HG03039 (cell line): ENCODE measurements at regions not wholly inside any gene's neighbourhood (a gene's known extent, or its start where the extent isn't known, plus 50 kb on each side); places are given as distances from the start of the nearest gene placed in this dataset.

Experiments
- ATAC-seq: cut with Tn5 transposase; IDR thresholded peaks from one replicate; pipeline ENCODE4 v1.9.1; 2021; ENCODE audit warnings: mild to moderate bottlenecking, moderate library complexity; ENCODE audit not compliant: unreplicated experiment

DNA sequence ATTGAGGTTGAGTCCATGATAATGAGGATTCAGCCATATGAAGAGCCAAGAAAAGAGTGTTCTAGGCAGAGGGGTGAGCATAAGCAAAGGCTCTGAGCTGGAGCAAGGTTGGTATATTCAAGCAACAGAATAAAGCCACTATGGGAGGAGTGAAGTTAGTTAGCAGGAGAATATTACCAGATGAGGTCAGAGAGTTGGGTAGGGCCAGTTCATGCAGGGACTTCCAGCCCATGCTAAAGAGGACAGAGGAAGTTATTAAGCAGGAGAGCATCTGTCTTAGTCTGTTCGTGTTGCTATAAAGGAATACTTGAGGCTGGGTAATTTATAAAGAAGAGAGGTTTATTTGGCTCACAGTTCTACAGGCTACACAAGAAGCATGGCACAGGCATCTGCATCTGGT is 57.1 kb upstream of the ATG10 start:
- ATAC-seq = no peak

DNA sequence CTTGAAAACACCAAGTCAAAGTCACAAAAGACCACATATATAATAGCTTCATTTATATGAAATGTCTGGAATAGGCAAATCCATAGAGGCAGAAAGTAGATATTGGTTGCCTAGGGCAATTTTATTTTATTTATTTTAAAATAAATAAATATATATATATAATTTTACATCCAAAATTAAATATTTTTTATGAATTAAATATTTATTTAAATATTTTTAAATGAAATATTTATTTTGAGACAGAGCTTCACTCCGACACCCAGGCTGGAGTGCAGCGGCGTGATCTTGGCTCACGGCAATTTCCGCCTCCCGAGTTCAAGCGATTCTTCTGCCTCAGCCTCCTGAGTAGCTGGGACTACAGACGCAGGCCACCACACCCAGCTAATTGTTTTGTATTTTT is 58.9 kb upstream of the ATG10 start:
- no peak for ATAC-seq

DNA sequence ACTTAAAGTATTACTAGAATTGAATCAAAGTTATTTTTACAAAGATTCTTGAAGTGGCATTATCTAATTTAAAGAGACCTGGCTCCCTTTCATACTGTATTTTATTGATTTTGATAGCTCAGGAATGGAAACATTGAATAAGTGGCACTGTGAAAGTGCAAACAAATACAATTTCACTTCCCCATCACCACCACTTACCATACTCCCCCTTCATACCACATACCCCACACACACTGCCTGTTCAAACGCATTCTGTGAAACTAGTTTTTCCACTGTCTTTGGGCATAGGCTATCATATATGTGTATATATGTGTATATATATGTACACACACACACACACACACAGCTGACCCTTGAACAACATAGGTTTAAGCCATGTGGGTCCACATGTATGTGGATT is 62.1 kb upstream of the ATG10 start:
- no peak for ATAC-seq

DNA sequence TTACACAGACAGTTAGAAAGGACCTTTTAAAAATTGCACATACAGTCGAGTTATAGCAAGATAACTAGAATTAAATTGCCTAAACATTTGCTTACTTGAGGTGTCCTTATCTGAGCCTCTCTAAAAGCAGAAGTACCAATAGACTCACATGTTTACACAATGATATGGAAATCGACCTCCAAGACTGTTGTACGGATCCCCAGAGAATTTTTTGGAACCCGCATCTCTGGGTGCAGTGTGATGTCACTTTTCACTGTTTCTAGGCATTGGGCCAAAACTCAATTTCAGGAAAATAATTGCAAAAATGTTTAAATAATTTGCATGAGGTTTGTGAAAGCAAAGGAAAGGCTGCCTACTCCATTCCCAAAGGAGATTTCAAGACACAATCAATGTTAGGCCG is 63.1 kb upstream of the ATG10 start:
- ATAC-seq = no peak

DNA sequence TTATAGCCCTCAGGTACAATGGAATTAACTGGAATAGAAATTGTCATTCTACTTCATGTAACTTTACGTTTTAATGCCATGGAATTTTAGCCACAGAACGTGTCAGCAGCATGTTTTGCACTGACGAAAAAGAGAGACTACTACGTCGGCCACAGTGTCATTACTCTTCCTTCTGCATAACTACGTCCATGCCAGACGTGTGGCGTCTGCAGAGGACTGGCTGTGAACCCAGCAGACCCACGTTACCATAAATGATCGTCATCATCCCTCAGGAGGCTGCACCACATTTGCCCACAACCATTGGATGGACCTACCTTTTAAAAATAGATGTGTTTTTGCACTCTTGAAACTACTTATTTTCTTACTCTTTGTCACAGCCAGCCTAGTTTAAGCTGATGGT is 63.8 kb upstream of the ATG10 start:
- no peak for ATAC-seq

DNA sequence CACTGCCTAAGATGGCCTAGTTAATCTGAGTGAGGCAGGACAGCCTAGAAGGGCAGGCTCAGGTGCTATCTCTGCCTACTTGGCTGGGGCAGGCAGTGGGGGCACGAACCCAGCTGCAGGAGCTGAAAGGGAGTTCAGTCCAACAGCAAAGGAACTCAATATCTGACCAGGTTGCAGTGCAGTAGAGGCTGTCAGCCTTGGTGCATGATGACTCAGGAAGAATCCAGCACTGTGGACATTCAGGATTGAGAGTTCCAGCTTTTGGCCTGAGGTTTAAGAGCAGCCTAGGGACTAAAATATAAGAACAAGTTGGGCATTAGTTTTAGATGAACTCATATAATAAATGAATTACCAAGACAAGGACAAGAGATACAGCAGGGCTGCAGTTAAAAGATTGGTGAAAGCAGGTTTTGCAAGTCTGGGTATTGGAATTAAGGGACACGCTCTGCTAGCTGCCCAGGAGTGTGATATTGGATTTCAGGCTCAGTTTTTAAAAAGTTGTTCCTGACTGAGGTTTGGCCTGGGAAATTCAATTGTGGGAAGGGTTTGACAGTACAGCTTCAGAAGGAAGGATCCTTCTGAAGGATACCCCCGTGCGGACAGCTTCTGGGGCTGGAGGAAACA is 64.7 kb upstream of the ATG10 start:
- no peak for ATAC-seq

DNA sequence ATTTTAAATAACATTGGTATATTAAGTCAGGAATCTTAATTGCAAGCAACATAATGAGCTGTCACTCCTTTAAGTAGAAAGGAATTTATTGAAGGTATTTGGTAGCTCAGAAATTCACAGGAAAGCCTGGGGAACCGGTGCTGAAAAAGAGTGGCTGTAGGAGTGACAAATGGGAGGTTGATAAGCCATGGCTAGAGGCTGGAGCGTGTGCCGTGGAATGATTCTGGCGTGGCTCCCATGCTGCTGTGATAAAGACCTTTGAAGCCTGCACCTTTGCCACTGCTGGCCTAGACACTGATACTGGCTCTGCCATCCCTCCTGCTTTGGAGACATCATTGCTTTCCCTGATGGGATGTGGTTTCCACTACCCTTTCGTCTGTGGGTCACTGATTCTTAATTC is 65.7 kb upstream of the ATG10 start:
- no peak for ATAC-seq

DNA sequence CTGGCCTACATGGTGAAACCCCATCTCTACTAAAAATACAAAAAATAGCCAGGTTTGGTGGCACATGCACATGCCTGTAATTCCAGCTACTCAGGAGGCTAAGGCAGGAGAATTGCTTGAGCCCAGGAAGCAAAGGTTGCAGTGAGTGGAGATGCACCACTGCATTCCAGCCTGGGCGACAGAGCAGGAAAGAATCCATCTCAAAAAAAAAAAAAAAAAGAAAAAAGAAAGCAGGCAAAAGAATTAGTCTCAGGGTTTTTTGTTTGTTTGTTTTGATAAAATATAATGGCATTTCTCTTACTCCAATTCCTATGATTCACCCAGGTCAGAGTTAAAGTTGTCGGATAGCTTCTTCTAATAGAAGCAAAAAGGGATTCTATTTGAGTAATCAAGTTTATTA is 67.0 kb upstream of the ATG10 start:
- no peak for ATAC-seq

DNA sequence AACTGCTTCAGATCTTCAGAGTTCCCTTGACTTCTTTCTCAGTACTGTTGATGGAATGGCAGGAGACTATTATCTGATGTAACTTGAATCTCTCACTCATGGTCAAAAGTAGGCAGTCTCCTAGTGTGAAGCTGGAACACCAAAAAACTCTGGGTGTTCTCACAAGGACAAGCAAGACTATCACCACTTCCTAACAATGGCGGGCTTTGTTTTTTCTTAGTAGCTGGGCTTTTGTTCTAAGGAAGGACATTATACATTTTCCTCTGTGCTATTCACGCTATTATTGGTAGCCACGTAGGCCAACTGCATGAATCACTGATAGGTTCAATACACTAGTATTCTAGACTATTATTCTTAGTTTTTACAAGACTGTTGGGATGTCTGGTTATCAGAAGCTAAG is 67.7 kb upstream of the ATG10 start:
- ATAC-seq = no peak

DNA sequence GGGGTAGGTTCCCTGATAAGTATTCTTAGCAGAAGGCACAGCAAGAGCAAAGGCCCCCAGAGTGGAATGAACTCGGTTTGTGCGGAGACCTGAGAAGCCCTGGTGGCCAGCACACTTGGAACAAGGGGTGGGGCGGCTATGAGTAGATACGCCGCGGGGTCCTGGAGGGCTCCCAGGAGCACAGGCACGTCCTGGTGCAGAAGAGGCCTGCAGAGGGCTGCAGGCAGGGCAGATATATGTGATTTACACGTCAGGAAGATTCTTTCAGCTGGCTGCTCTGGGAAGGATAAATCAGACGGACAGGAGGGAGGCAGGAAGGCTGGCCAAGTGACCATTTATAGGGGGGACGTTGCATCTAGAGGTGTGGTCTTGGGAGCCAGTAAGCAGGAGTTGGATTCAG is 70.2 kb upstream of the ATG10 start:
- no peak for ATAC-seq

DNA sequence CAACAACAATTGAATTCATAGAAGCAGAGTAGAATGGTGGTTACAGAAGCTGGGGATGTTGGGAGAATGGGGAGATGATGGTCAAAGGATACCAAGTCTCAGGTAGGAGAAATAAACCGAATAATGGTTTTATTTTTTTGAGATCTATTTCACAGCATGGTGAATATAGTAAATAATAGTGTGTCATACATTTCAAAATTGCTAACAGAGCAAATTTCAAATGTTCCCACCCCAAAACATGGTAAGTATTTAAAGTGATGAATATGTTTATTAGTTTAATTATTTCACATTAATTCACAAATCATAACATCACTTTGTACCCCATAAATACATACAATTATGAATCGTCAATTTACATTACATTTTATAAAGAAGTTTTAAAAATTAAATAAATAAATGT is 72.7 kb upstream of the ATG10 start:
- no peak for ATAC-seq

DNA sequence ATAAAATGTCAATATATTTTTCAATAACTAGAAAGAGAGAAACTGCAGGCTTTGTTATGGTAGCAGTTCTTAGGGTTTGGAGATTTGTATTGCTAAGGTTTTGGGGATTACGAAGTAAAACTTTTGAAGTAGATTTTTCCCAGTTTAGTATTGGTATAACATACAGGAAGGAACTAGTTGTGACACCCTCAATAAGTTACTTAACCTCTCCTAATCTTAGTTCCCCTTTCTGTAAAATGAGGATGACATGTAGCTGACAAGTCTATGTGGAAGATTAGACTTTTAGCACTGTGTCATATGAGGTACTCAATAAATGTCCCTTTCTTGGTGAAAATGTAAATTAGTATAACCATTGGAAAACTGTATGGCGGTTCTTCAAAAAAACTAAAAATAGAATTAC is 73.4 kb upstream of the ATG10 start:
- no peak for ATAC-seq

DNA sequence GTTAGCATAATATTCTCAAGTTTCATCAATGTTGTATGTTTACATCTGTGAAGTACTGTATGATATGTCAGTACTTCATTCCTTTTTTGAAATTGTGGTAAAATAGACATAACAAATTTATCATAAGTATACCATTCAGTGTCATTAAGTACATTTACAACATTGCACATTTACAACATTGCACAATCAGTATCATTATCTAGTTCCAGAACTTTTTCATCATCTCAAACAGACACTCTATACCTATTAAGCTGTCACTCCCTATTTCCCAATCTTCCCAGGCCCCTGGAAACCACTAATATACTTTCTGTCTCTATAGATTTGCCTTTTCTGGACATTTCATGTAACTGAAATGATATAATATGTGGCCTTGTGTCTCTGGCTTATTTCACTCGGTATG is 75.1 kb upstream of the ATG10 start:
- no peak for ATAC-seq

DNA sequence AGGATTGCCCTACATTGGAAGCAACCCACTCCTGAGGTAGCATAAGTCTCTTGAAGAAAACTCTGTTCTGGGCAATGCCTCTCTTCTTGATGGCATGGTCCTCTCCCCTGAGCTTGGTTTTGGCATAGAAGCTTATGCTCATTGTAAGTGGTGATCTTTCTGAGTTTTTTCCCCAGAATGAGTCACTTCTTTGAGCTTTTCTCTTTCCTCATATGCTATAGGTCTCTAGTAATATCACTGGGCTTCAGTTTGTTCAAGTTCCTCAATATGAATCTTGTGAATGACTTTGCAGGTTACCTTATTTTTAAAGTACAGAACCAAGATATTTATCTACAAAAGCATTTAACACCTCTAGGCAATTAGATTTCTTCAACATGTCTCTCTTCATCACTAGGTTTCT is 76.5 kb upstream of the ATG10 start:
- ATAC-seq = no peak

DNA sequence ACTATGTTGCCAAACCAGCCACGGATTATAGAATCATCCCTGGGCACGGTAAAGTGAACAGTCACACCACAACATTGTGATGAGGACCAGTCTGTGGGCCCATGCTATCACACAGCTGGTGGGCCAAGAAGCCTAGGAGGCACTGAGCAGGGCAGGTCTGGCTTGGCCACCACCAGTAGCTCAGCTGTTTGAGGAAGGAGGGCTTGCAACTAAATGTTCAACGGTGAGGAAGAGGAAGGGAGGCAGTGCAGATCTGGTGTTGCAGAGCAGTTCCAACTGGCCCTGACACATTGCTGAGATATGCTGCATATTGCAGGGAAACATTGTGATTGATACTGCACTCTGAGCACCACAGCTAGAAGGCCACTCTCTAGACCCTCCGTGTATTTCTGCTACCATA is 77.9 kb upstream of the ATG10 start:
- ATAC-seq = no peak

DNA sequence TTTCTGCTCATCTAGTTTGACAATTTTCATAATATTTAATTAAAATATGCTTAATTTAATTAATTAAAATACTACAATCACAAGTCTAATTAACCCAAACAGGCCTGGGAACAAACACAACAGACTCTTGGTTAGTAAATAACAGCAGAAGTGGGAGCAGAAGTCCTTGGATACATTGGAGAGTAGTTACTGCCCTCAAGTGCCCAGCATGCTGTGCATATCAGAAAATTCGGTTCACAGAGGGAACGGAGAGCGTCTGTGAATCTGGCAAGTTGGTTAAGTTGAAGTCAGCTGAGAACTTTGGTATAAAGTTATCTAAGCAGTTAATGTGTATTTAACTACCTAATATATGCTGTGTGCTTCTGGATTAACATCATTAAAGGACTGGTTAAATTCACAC is 87.0 kb upstream of the ATG10 start:
- no peak for ATAC-seq

DNA sequence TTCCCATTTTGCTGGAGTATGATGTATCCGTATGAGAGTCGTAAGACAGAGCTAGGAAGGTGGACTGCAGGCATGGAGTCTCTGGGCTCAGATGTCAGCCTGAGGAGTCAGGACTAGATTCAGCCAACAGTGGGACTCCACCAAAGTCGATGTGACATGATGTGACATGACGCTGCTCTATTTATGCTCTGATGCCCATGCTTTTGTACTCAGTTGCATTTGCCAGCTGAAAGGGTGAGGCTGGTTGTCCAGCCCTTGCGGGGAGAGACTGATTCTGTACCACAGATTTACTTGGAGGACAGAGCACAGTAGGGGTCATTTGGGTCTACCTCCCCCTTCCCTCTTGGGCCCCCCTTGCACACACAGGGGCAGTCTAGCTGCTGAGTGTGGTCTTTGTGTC is 88.5 kb upstream of the ATG10 start:
- no peak for ATAC-seq

DNA sequence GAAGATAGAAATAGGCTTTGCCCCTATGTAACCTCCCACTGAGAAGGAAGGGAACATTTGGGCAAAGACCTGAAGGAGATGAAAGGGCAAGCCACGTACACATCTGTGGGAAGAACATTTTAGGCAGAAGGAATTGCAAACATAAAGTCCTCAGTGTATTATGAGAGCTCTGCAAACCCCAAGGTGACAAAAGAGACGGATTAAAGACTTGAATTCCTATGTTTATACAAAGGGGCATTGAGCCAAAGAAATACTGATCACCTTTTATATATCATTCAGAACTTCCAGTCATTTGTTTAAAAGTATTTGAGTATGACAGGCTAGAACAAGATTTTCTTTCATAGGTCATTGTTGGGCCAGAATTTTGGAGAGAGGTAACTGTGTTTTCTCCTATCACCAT is 90.2 kb upstream of the ATG10 start:
- no peak for ATAC-seq

DNA sequence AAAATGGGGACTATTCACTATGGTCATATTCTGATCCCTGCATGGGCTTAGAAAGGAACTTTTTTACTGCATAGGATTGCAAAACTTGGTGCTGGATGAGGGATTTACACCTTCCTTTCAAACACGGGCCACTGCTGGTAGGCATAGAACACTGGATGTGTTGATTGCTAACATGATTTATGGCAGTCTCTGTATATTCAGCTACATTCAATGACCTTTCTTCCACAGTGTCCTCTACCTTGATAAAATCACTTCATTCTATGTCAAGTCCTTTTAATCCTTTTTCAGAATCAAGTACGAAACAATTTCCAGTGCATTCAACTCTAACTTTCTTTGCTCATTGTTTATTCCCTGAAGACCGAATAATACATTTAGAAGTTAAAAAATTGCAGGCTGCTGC is 91.9 kb upstream of the ATG10 start:
- ATAC-seq = no peak

DNA sequence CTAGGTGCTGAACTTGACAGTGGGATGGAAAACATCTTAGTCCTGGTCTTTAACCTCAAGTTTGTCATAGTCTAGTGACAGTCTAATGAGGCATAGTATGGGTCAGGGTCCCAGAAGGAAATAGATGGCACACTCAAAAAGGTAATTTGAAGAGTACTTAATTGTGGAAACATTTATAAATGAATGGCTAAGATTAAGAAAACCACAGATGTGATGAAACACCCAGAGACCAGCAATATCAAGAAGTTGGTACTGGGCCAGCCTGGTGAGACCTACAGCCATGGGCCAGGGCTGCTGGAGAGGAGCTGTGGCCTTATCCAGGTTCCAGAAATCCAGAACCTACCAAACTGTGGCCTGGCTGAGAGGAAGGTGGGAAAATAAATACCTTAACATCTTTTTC is 93.5 kb upstream of the ATG10 start:
- no peak for ATAC-seq

DNA sequence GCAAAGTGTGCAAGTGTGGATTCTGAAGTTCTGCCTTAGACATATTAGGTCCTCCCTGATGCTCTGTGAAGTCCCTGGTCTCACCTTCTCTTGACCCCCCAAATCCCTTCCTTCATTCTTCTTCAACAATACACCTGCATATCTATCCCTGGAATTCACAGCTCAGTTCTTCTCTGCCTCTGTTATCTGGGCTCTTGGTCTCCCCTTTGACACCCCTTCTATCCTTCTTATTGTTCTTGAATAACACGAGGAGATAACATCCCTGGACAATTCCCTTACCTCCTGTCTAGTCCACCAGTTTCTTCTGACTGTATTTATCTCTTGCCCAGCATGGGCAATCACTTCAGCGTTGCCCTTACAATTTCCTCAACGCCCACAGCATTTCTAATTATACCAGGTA is 104.8 kb upstream of the ATG10 start:
- ATAC-seq = no peak

DNA sequence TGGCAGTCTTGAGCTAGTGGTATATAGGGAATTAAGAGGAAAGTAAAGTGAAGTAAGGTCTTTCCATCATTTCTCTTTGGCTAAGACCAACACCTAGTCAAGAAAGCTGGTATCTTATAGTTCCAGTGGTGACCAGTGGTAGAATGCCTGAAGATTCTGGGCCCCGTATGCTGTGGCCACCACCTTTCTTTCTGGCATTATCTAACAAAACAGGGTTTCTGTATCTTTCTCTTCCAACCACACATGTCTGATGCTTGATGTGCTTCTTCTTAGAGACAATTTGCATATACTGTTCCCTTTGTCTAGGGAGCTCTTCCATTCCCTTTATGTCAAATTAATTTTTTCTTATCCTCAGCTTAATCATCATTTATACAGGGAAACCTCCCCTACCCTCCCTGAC is 109.9 kb upstream of the SSBP2 start:
- ATAC-seq = no peak

DNA sequence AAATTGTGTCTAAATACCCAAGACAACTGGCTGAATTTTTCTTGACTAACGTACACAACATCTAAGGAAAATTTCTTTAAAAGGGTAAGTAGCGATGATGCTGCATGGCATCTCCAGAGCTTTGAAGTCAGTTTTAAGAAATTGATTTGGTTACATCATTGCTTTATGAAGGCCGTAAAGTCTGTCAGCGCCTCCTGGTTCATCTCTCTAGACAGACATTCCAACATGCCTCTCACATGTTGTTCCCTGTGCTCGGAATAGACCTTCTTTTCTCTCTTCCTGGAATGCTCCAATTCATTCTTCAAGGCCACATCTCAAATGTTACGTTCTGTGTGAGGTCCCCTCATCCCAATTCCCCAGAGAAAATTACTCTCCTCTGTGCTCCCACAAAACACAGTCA is 108.7 kb upstream of the SSBP2 start:
- no peak for ATAC-seq
